ENCODE measurements at regions not wholly inside any gene's neighbourhood (a gene's known extent, or its start where the extent isn't known, plus 50 kb on each side); places are given as distances from the start of the nearest gene placed in this dataset.

DNA sequence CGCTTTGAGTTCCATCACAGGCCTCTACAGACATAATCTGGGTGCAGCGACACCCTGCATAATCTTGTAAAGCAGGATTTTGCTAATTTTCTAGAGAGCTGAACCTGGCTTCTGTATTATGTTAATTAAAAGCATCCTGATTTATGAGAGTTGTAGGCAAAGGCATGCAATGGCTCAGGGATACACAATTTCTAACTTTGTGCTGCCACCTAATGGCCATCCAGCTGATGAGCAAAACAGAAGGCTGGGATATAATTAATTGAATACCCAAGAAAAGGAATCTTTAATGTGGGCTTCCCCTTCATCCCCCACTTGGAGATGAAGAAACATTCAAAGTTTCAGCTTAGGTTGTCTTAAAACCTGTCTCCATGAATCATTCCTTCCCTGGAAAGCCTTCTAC, 78.1 kb downstream of the BMP15 start:
- FAIRE-seq = peak; percentile 57
- in situ Hi-C loops (cut with MboI) = no loop called here

More for the DNA sequence above, 78.1 kb downstream of the BMP15 start:
- no peaks in the 10 kb centered on the region for H3K9me1 ChIP-seq (ENCODE audit: control insufficient read depth, insufficient read depth, low read length)
- H4K20me1 ChIP-seq (replicated peaks; ENCODE audit: control insufficient read depth, insufficient read depth, low read length) = no peaks in the 10 kb centered on the region
- no peak overlapping the region for H3K4me3 ChIP-seq
- intact Hi-C loops (cut with micrococcal nuclease) = loop anchor here (10.0 kb wide), 1 partner anchor 294 kb away; no protein-coding TSS in a partner anchor
- no peaks in the 10 kb centered on the region for H3K9me3 ChIP-seq (replicated peaks; ENCODE audit: control insufficient read depth, insufficient read depth, low read depth, low read length)
- CTCF ChIA-PET (ENCODE audit: low intra/inter-chr PET ratio) = interaction anchor here (0.9 kb wide), 1 partner anchor 296 kb away, joined by 3 read pairs; no protein-coding TSS in a partner anchor
- H3K27ac ChIP-seq (ENCODE audit: extremely low read depth, low read depth, low read length) = no peak overlapping the region
- no peaks in the 10 kb centered on the region for H3K27me3 ChIP-seq (ENCODE audit: control insufficient read depth in 2 of 2, insufficient read depth in 2 of 2, low read length in 2 of 2)
- peak; percentile 61; the same call in 2 of the 3 replicates for ATAC-seq
- BruUV-seq (replicated peaks) = no TSS peak
- H3K4me2 ChIP-seq (ENCODE audit: insufficient read depth, low read length) = no peak overlapping the region
- POLR2A ChIA-PET = no interaction called here
- no peak overlapping the region for H3K9ac ChIP-seq (ENCODE audit: insufficient read depth in 1 of 2, low read depth in 2 of 2, low read length in 2 of 2)
- peak in 2 of 4 experiments; percentile 8 to 15 for DNase-seq (ENCODE audit: extremely low read depth in 1 of 4, low spot score in 3 of 4)
- TF ChIP-seq ZNF324 (CRISPR knock-in tag; IDR thresholded peaks at IDR 0.05) (no peak), TFAM (CRISPR knock-in tag; conservative IDR thresholded peaks at IDR 0.05) (no peak), ELF2 (CRISPR knock-in tag; IDR thresholded peaks at IDR 0.05) (no peak), RAD21 (CRISPR knock-in tag; conservative IDR thresholded peaks at IDR 0.05 in 1 of 2, IDR thresholded peaks at IDR 0.05 in 1 of 2) (peak in 1 of 2 experiments; percentile 43; a peak in 2 of 4 replicates), CTCF (IDR thresholded peaks at IDR 0.05 in 2 of 3, conservative IDR thresholded peaks at IDR 0.05 in 1 of 3; ENCODE audit: insufficient read depth in 2 of 3, low read depth in 1 of 3, low read length in 3 of 3) (peak; percentile 25 to 59 (median 52); a peak in 5 of 6 replicates)
- TF ChIP-seq, protein P1, sequence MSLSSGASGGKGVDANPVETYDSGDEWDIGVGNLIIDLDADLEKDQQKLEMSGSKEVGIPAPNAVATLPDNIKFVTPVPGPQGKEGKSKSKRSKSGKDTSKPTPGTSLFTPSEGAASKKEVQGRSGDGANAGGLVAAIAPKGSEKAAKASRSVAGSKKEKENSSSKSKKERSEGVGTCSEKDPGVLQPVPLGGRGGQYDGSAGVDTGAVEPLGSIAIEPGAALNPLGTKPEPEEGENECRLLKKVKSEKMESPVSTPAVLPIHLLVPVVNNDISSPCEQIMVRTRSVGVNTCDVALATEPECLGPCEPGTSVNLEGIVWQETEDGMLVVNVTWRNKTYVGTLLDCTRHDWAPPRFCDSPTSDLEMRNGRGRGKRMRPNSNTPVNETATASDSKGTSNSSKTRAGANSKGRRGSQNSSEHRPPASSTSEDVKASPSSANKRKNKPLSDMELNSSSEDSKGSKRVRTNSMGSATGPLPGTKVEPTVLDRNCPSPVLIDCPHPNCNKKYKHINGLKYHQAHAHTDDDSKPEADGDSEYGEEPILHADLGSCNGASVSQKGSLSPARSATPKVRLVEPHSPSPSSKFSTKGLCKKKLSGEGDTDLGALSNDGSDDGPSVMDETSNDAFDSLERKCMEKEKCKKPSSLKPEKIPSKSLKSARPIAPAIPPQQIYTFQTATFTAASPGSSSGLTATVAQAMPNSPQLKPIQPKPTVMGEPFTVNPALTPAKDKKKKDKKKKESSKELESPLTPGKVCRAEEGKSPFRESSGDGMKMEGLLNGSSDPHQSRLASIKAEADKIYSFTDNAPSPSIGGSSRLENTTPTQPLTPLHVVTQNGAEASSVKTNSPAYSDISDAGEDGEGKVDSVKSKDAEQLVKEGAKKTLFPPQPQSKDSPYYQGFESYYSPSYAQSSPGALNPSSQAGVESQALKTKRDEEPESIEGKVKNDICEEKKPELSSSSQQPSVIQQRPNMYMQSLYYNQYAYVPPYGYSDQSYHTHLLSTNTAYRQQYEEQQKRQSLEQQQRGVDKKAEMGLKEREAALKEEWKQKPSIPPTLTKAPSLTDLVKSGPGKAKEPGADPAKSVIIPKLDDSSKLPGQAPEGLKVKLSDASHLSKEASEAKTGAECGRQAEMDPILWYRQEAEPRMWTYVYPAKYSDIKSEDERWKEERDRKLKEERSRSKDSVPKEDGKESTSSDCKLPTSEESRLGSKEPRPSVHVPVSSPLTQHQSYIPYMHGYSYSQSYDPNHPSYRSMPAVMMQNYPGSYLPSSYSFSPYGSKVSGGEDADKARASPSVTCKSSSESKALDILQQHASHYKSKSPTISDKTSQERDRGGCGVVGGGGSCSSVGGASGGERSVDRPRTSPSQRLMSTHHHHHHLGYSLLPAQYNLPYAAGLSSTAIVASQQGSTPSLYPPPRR (CRISPR knock-in tag; IDR thresholded peaks at IDR 0.05; ENCODE audit: borderline replicate concordance) = no peak
- H2AFZ ChIP-seq (ENCODE audit: low read depth, low read length) = no peak overlapping the region
- H3K4me1 ChIP-seq (replicated peaks in 1 of 2; ENCODE audit: control insufficient read depth in 2 of 2, insufficient read depth in 2 of 2, low read length in 2 of 2) = no peaks in the 10 kb centered on the region
- no peaks in the 10 kb centered on the region for H3K79me2 ChIP-seq (ENCODE audit: control insufficient read depth, insufficient read depth, low read length)
- H3K36me3 ChIP-seq (ENCODE audit: control insufficient read depth, insufficient read depth, low read length) = no peaks in the 10 kb centered on the region
- 0% methylated on average over 1 of the region's 2 CpGs for whole genome bisulfite sequencing (ENCODE audit: insufficient coverage, low coverage, missing lambda C conversion rate)
